Kidney (tissue), 13 donors: ENCODE measurements at regions not wholly inside any gene's neighbourhood (a gene's known extent, or its start where the extent isn't known, plus 50 kb on each side); places are given as distances from the start of the nearest gene placed in this dataset.

Experiments
- DNase-seq, 5 donors: peaks; one replicate each; pipeline ENCODE4 v3.0.0-alpha.2; 2013 to 2020
- FAIRE-seq: peaks from 2 replicates; lab custom pipeline; 2012; peaks lifted over from hg19 to GRCh38; lab: Jason Lieb, UNC
- H3K27ac ChIP-seq, 2 donors: one replicate each; pipeline ENCODE4 v1.7.0; 2013; ENCODE audit warnings: low read depth in 2 of 2, low read length in 2 of 2, inconsistent platforms in 1 of 2
- H3K27me3 ChIP-seq: one replicate; pipeline ENCODE4 v1.7.1; 2013; ENCODE audit warnings: low read length, inconsistent platforms; ENCODE audit not compliant: control insufficient read depth, insufficient read depth
- H3K36me3 ChIP-seq, 3 donors: one replicate each; pipeline versions ENCODE4 v1.7.0 to v1.7.1; 2013; ENCODE audit warnings: low read length in 3 of 3, control low read depth in 1 of 3, inconsistent platforms in 1 of 3; ENCODE audit not compliant: insufficient read depth in 3 of 3, control insufficient read depth in 2 of 3
- H3K4me1 ChIP-seq, 3 donors: one replicate each; pipeline versions ENCODE4 v1.7.0 to v1.7.1; 2013; ENCODE audit warnings: low read length in 3 of 3, inconsistent platforms in 1 of 3, low read depth in 1 of 3; ENCODE audit not compliant: control insufficient read depth in 2 of 3, insufficient read depth in 2 of 3
- H3K4me3 ChIP-seq, 3 donors: one replicate each; pipeline versions ENCODE4 v1.7.0 to v1.8.1; 2013; ENCODE audit warnings: low read length in 3 of 3, control low read depth in 1 of 3, inconsistent platforms in 1 of 3
- H3K9ac ChIP-seq, 3 donors: one replicate each; pipeline versions ENCODE4 v1.7.0 to v1.7.1; 2013; ENCODE audit warnings: low read length in 3 of 3, control low read depth in 1 of 3, inconsistent platforms in 1 of 3
- H3K9me3 ChIP-seq, 3 donors: one replicate each; pipeline versions ENCODE4 v1.7.0 to v1.7.1; 2013; ENCODE audit warnings: low read length in 3 of 3, control low read depth in 1 of 3, inconsistent platforms in 1 of 3; ENCODE audit not compliant: control insufficient read depth in 2 of 3, insufficient read depth in 1 of 3
- CTCF ChIP-seq: IDR thresholded peaks from 3 replicates; pipeline ENCODE4 v1.5.1; 2012; ENCODE audit warnings: mild to moderate bottlenecking, moderate library complexity, borderline replicate concordance; ENCODE audit not compliant: insufficient read depth; ENCODE audit errors: extremely low read depth
- intact Hi-C: fragments of 100-400 bp; cut with DNase I; formaldehyde crosslinking; loops from one replicate; pipeline ENCODE4 v1.11.1; 2022
- donor health status: control.
- donor health status: control.
- donor health status: control.
- donor health status: control.
- donor health status: control.
- donor health status: DM: yes; HTN: yes; CAD: no.
- donor health status: Normal renal cell carcinoma (clear cell type).

GRCh38 chr13:105272660-105273631 lies 1262.5 kb downstream of the EFNB2 start:
- FAIRE-seq (no peak), DNase-seq (peak in 1 of 5 donors; percentile 60)
- TF ChIP-seq CTCF, result no peak
- Histone ChIP-seq H3K9ac (no peak overlapping the region), H3K4me3 (no peak overlapping the region), H3K9me3 (no peaks in the 10 kb centered on the region), H3K4me1 (no peaks in the 10 kb centered on the region), H3K27ac (no peak overlapping the region), H3K27me3 (no peaks in the 10 kb centered on the region), H3K36me3 (no peaks in the 10 kb centered on the region)
- intact Hi-C loops, result no loop called here

- Histone ChIP-seq H3K9me3 (no peaks in the 10 kb centered on the region), H3K9ac (no peak overlapping the region), H3K27me3 (no peaks in the 10 kb centered on the region), H3K4me1 (no peaks in the 10 kb centered on the region), H3K4me3 (no peak overlapping the region), H3K36me3 (no peaks in the 10 kb centered on the region), H3K27ac (no peak overlapping the region)
- DNase-seq (no peak), FAIRE-seq (no peak)
- no peak for TF ChIP-seq CTCF
- intact Hi-C loops, result no loop called here
Measured at GRCh38 chr13:105266615-105267014, 1268.8 kb downstream of the EFNB2 start.

- Histone ChIP-seq H3K27ac (no peak overlapping the region), H3K27me3 (no peaks in the 10 kb centered on the region), H3K9ac (no peak overlapping the region), H3K4me1 (no peaks in the 10 kb centered on the region), H3K9me3 (no peaks in the 10 kb centered on the region), H3K4me3 (no peak overlapping the region), H3K36me3 (no peaks in the 10 kb centered on the region)
- no peak for TF ChIP-seq CTCF
- DNase-seq (no peak), FAIRE-seq (no peak)
- intact Hi-C loops, result no loop called here
Measured at GRCh38 chr13:105262579-105262978, 1272.9 kb downstream of the EFNB2 start.
